Calu3 (cell line): ENCODE measurements at regions not wholly inside any gene's neighbourhood (a gene's known extent, or its start where the extent isn't known, plus 50 kb on each side); places are given as distances from the start of the nearest gene placed in this dataset.

Source experiments
- BruUV-seq: library from RNA; stranded (reverse); fragments of 400-500 nt; replicated peaks from 2 replicates; lab custom pipeline; 2021; lab: Mats Ljungman, UMichigan
- CTCF ChIA-PET: fragments of 300-600 bp; sonication (Branson Sonifier 250); formaldehyde crosslinking; loops from one replicate; lab custom pipeline; 2022; ENCODE audit warnings: antibody characterized with exemption; lab: Charles Lee
- DNase-seq: peaks from one replicate; pipeline ENCODE4 v3.0.0; 2022
- H3K27ac Mint-ChIP-seq: one replicate; pipeline ENCODE4 v1.8.0; 2022; ENCODE audit warnings: mixed read lengths; ENCODE audit not compliant: unreplicated experiment
- H3K27me3 Mint-ChIP-seq: one replicate; pipeline ENCODE4 v1.8.0; 2022; ENCODE audit warnings: mixed read lengths; ENCODE audit not compliant: unreplicated experiment
- H3K36me3 Mint-ChIP-seq: one replicate; pipeline ENCODE4 v1.8.0; 2022; ENCODE audit warnings: mild to moderate bottlenecking, moderate library complexity, mixed read lengths; ENCODE audit not compliant: insufficient read depth, unreplicated experiment
- H3K4me1 Mint-ChIP-seq: one replicate; pipeline ENCODE4 v1.8.0; 2022; ENCODE audit warnings: mild to moderate bottlenecking, low read depth, mixed read lengths; ENCODE audit not compliant: unreplicated experiment
- H3K4me3 Mint-ChIP-seq: one replicate; pipeline ENCODE4 v1.8.0; 2022; ENCODE audit warnings: mild to moderate bottlenecking, low read depth, moderate library complexity, mixed read lengths; ENCODE audit not compliant: unreplicated experiment
- H3K9me3 Mint-ChIP-seq: one replicate; pipeline ENCODE4 v1.8.0; 2022; ENCODE audit warnings: low read depth, mixed read lengths; ENCODE audit not compliant: unreplicated experiment
- intact Hi-C: fragments of 100-400 bp; cut with micrococcal nuclease; formaldehyde crosslinking; loops from one replicate; pipeline ENCODE4 v1.10.0; 2022; ENCODE audit not compliant: unreplicated experiment
- TF ChIP-seq, protein P1 (sequence below): fragments of 200-600 bp; IDR thresholded peaks from one replicate; pipeline ENCODE4 v1.8.0; 2022; ENCODE audit warnings: antibody characterized with exemption; ENCODE audit not compliant: unreplicated experiment

DNA sequence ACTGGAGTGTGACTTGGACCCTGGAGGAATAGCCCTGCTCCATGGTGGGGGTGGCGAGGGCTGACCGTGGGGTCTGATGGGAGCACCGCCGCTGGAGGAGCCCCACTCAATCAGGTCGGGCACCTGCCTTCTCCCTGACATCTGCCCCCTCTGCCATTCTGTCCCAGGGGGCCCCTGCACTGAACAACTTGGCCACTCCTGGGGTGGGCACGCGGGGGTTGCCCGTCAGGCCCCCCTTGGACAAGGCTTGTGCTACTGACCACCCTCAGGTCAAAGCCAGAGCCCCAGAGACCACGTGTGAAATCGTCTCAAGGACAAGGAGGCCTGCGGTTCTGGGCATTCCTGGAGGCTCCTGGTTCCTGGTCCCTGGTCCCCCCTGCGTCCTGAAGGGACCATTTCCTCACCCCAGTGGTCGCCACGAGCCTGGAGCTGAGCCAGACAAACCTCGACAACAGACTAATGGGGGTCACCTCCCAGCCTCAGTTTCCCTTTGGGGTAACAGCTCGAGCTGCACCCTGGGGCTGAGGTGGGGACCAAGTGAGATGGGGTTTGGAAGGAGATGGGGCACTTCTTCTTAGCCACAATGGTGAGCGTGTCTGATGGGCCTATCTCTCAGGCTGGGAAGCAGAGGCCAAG lies 73.4 kb upstream of the RNU6ATAC start:
- Mint-ChIP-seq H3K4me3 (no peak overlapping the region), H3K27me3 (peaks cover 49% of the 10 kb centered on the region), H3K36me3 (no peaks in the 10 kb centered on the region), H3K27ac (no peak overlapping the region), H3K9me3 (no peaks in the 10 kb centered on the region), H3K4me1 (no peaks in the 10 kb centered on the region)
- intact Hi-C loops = no loop called here
- BruUV-seq = no TSS peak
- CTCF ChIA-PET = no interaction called here
- TF ChIP-seq, protein P1, sequence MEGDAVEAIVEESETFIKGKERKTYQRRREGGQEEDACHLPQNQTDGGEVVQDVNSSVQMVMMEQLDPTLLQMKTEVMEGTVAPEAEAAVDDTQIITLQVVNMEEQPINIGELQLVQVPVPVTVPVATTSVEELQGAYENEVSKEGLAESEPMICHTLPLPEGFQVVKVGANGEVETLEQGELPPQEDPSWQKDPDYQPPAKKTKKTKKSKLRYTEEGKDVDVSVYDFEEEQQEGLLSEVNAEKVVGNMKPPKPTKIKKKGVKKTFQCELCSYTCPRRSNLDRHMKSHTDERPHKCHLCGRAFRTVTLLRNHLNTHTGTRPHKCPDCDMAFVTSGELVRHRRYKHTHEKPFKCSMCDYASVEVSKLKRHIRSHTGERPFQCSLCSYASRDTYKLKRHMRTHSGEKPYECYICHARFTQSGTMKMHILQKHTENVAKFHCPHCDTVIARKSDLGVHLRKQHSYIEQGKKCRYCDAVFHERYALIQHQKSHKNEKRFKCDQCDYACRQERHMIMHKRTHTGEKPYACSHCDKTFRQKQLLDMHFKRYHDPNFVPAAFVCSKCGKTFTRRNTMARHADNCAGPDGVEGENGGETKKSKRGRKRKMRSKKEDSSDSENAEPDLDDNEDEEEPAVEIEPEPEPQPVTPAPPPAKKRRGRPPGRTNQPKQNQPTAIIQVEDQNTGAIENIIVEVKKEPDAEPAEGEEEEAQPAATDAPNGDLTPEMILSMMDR = no peak
- no peak for DNase-seq

DNA sequence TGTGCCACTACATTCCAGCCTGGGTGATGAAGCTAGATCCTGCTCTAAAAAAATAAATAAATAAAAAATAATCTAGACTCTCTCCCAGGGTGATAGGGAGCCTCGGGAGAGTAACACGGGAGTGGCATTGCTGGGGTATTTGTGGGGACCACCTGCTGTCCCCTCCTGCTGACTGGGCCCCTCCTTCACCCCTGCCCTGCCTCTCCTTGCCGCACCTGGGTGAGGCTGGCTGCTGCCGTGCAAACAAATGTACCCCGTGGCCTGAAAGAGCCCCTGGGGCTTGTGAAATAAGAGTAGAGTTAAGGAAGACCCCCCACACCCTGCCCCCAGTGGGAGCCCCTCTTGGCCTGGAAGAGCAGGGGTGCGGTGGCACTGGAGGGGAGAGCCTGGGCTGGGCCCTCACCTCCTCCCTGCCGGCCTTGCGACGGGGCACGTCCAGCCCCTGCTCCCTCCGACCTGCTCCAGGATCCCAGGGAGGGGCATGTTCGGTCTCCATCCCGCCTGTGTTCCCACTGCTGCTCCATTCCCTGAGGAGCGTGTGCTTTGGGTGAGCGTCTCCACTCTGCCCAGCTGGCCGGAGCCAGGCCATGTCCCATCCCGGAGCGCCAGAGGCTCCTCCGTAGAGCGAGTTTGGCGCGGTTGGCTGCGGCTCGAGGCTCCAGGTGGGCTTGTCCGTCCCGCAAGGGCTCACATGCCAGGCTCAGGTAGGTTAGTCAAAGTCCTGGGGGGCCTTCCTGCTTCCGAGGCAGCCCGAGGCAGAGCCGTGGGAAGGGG lies 75.0 kb upstream of the RNU6ATAC start:
- no peak for DNase-seq
- Mint-ChIP-seq H3K36me3 (no peaks in the 10 kb centered on the region), H3K9me3 (no peaks in the 10 kb centered on the region), H3K4me1 (no peaks in the 10 kb centered on the region), H3K4me3 (no peak overlapping the region), H3K27me3 (peaks cover 50% of the 10 kb centered on the region), H3K27ac (no peak overlapping the region)
- TF ChIP-seq, protein P1 = no peak
- no TSS peak for BruUV-seq
- CTCF ChIA-PET = no interaction called here
- intact Hi-C loops = no loop called here

DNA sequence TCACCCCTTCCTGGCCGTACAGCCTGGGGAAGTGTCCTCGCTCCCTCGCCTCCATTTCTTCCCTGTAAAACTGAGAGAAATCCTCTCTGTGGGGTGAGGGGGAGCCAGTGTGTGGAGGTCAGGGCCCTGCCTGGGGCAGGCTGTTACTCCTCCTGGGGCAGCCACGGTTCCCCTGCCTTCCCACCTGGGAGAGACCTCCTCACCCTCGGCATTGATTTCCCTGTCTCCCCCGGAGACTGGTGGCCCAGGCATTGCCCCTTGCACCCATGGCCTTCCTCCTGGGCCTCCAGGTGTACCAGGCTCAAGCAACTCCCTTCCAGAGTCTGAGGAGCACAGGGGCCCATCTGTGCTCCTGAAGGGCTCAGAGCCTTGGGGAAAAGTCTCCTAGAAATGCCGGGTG lies 75.6 kb upstream of the RNU6ATAC start:
- intact Hi-C loops = no loop called here
- H3K9me3 Mint-ChIP-seq = no peaks in the 10 kb centered on the region
- CTCF ChIA-PET = no interaction called here
- TF ChIP-seq, protein P1 = no peak
- DNase-seq = no peak
- no peak overlapping the region for H3K4me3 Mint-ChIP-seq
- no peaks in the 10 kb centered on the region for H3K36me3 Mint-ChIP-seq
- no peaks in the 10 kb centered on the region for H3K4me1 Mint-ChIP-seq
- no TSS peak for BruUV-seq
- H3K27ac Mint-ChIP-seq = no peak overlapping the region
- H3K27me3 Mint-ChIP-seq = peaks cover 56% of the 10 kb centered on the region

DNA sequence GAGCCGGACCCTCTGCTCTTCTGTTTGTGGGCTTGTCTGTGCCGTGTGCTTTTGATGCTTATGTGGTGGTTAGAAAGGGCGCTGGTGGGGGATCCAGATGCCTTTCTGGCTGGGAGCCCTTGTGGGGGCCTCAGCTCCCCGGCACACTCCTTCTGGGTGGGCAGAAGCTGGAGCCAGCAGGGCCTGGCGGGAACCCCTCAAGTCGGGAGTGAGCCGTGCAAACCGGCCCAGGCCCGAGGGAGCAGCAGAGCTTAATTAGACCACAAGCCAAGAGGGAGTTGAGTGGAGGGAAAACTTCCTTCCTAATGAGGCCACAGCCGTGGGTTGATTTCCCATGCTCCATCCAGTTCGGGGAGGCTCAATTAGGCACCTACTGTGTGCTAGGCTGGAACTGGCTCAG lies 76.0 kb upstream of the RNU6ATAC start:
- peaks cover 60% of the 10 kb centered on the region for H3K27me3 Mint-ChIP-seq
- CTCF ChIA-PET = no interaction called here
- H3K27ac Mint-ChIP-seq = no peak overlapping the region
- H3K36me3 Mint-ChIP-seq = no peaks in the 10 kb centered on the region
- no peak overlapping the region for H3K4me3 Mint-ChIP-seq
- no TSS peak for BruUV-seq
- H3K4me1 Mint-ChIP-seq = no peaks in the 10 kb centered on the region
- intact Hi-C loops = no loop called here
- no peaks in the 10 kb centered on the region for H3K9me3 Mint-ChIP-seq
- TF ChIP-seq, protein P1 = no peak
- no peak for DNase-seq
